H1 (cell line): ENCODE measurements at regions not wholly inside any gene's neighbourhood (a gene's known extent, or its start where the extent isn't known, plus 50 kb on each side); places are given as distances from the start of the nearest gene placed in this dataset.

Experiments
- BACH1 ChIP-seq: IDR thresholded peaks from 2 replicates; pipeline ENCODE4 v1.6.1; 2012; ENCODE audit warnings: low read length, improper control_type of control experiment
- CBX8 ChIP-seq: fragments of 300-800, 300-1000 bp; sonication (generic); IDR thresholded peaks from 2 replicates; pipeline ENCODE4 v1.7.1; 2016; ENCODE audit warnings: low read depth, low read length, borderline replicate concordance
- GTF2F1 ChIP-seq: IDR thresholded peaks from 2 replicates; pipeline ENCODE4 v1.6.1; 2012; ENCODE audit warnings: low read depth, low read length, improper control_type of control experiment, borderline replicate concordance
- KDM1A ChIP-seq: fragments of 200-600, 300-600 bp; sonication (generic); IDR thresholded peaks from 2 replicates; pipeline ENCODE4 v1.7.1; 2016; ENCODE audit warnings: mild to moderate bottlenecking, low read length, borderline replicate concordance
- RNF2 ChIP-seq: fragments of 200-900, 300-1000 bp; sonication (generic); IDR thresholded peaks from 2 replicates; pipeline ENCODE4 v1.7.1; 2016; ENCODE audit warnings: borderline replicate concordance, low read depth, mild to moderate bottlenecking, antibody characterized with exemption, low read length; ENCODE audit not compliant: poor library complexity, severe bottlenecking; ENCODE audit errors: missing control alignments
- RXRA ChIP-seq: IDR thresholded peaks from 2 replicates; pipeline ENCODE4 v1.6.1; 2011; ENCODE audit warnings: low read depth, mild to moderate bottlenecking, low read length, moderate library complexity; ENCODE audit not compliant: insufficient read depth
- SUZ12 ChIP-seq: fragments of 200-600 bp; sonication (generic); IDR thresholded peaks from 2 replicates; pipeline ENCODE4 v1.6.1; 2012; ENCODE audit warnings: mild to moderate bottlenecking, inconsistent platforms, low read length, moderate library complexity, mixed read lengths

DNA sequence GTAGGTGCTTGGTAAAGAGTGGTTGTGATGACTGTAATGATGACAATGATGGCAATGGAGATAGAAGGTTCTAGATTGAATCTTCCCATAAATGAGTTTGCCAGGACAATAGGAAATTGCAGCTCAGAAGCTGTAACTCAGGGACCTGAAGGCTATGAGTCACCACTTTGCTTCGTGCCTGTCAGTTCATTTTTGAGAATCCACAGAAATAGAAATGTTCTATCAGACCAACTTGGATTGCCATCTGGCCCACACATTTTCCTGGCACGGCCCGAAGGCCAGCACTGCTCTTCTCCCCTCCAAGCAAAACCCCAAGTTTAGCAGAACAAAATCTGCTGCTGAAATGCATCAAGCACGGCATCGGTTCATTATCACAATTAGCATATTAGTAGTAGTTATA, 1127.0 kb downstream of the BCL11B start (continued):
- TF ChIP-seq RXRA (no peak), KDM1A (no peak), CBX8 (no peak), RNF2 (no peak), GTF2F1 (no peak), BACH1 (no peak), SUZ12 (no peak)
